Right atrium auricular region (tissue), 2 donors: ENCODE measurements at regions not wholly inside any gene's neighbourhood (a gene's known extent, or its start where the extent isn't known, plus 50 kb on each side); places are given as distances from the start of the nearest gene placed in this dataset.

Experiments used
- DNase-seq: peaks from one replicate; pipeline ENCODE4 v3.0.0-alpha.2; 2019; ENCODE audit warnings: low spot score
- H3K27ac ChIP-seq, 2 donors: fragments of 200-600 bp; sonication (generic); 1 replicate in 1 of 2; 2 replicates in 1 of 2; pipeline ENCODE4 v1.5.1; 2016 to 2019
- H3K27me3 ChIP-seq, 2 donors: fragments of 200-600 bp; sonication (generic); one replicate each; pipeline versions ENCODE4 v1.5.1 to v1.6.0; 2017 to 2019
- H3K36me3 ChIP-seq: fragments of 200-600 bp; sonication (generic); one replicate; pipeline ENCODE4 v1.5.1; 2016
- H3K4me1 ChIP-seq, 2 donors: fragments of 200-600 bp; sonication (generic); one replicate each; pipeline versions ENCODE4 v1.5.1 to v1.6.0; 2017 to 2019
- H3K4me3 ChIP-seq, 2 donors: fragments of 200-600 bp; sonication (generic); 1 replicate in 1 of 2; 2 replicates in 1 of 2; pipeline ENCODE4 v1.5.1; 2017 to 2019; ENCODE audit warnings: mild to moderate bottlenecking in 1 of 2, moderate library complexity in 1 of 2
- H3K9me3 ChIP-seq, 2 donors: fragments of 200-600 bp; sonication (generic); one replicate each; pipeline ENCODE4 v1.5.1; 2019
- TF ChIP-seq, protein P1 (sequence below), 2 donors: fragments of 200-600 bp; sonication (generic); IDR thresholded peaks; one replicate each; pipeline ENCODE4 v1.5.1; 2019; ENCODE audit warnings: antibody characterized with exemption in 2 of 2

DNA sequence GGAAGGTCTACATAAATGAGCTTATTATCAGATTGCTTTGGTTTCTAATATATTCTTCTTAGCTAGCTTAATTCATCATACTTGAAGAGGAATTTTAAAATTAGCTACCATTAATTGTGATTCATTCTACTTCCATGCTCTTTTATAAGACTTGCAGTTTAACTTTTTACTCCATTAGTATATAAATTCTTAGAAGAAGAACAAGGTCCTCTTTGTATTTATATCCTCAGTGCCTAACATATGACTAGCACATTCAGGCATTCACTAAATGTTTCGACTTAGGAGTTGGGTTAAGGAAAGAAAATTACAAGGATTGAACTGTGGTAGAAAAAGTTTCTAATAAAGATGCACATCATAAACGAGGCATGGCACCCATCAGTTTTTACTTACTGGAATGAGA is 1135.5 kb downstream of the JRKL start:
- no peaks in the 10 kb centered on the region for H3K27me3 ChIP-seq
- H3K36me3 ChIP-seq = no peaks in the 10 kb centered on the region
- no peak overlapping the region for H3K4me3 ChIP-seq
- no peaks in the 10 kb centered on the region for H3K4me1 ChIP-seq
- TF ChIP-seq, protein P1, sequence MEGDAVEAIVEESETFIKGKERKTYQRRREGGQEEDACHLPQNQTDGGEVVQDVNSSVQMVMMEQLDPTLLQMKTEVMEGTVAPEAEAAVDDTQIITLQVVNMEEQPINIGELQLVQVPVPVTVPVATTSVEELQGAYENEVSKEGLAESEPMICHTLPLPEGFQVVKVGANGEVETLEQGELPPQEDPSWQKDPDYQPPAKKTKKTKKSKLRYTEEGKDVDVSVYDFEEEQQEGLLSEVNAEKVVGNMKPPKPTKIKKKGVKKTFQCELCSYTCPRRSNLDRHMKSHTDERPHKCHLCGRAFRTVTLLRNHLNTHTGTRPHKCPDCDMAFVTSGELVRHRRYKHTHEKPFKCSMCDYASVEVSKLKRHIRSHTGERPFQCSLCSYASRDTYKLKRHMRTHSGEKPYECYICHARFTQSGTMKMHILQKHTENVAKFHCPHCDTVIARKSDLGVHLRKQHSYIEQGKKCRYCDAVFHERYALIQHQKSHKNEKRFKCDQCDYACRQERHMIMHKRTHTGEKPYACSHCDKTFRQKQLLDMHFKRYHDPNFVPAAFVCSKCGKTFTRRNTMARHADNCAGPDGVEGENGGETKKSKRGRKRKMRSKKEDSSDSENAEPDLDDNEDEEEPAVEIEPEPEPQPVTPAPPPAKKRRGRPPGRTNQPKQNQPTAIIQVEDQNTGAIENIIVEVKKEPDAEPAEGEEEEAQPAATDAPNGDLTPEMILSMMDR (IDR thresholded peaks at IDR 0.05) = no peak
- no peak for DNase-seq
- H3K9me3 ChIP-seq = no peaks in the 10 kb centered on the region
- H3K27ac ChIP-seq = no peak overlapping the region

DNA sequence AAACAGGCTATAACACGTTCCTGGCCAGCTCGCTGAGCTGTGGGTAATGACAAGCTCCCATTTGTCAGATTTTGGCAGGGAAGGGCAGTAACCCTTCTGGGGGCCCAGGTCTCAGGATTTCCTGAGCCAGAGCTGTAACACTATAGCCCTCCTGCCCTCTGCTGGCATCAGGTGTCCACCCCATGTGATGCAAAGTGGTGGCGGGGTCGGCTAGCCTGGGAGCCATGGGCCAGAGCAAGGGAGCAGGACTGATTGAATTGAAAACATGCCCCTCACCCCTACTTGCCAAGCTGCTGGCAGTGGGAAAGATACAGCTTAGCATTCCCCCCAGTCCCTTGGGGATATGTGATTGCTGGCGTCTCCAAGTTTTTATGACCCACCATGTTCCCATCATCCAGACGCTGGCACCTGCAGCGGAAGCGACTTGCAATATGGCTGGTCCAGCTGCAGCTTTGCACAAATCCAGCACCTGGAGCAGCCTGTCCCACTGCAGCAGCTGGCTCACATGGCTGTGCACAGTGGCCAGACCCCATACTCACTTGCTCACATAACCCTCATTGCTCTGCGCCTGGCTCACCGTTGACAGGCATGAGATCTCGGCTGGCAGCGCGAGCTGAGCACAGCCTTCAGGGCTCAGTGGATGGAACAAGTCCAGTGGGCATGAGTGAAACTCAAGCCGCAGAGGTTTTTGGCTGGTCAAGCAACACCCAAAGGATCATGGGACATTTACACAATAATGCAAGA is 1147.8 kb downstream of the JRKL start:
- Histone ChIP-seq H3K4me1 (no peaks in the 10 kb centered on the region), H3K27me3 (no peaks in the 10 kb centered on the region)
- no peak for DNase-seq

DNA sequence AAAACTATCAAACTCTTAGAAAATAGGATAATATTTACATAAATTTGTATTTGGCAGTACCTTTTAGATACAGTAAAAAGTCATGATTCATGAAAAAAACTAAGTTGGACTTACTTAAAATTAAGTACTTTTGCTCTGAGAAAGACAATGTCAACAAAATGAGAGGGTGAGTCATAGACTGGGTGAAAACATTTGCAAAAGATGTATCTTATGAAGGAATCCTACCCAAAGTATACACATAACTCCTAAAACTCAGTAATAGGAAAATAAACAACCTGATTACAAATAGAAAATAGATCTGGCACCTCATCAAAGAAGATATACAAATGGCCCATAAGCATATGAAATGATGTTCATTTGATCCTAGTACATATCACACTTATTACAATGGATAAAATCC is 1154.6 kb downstream of the JRKL start:
- TF ChIP-seq, protein P1 (IDR thresholded peaks at IDR 0.05) = no peak
- peaks cover 0 to under 1% of the 10 kb centered on the region in 2 donors for H3K9me3 ChIP-seq
- no peak for DNase-seq
- H3K4me1 ChIP-seq = no peaks in the 10 kb centered on the region
- H3K4me3 ChIP-seq = no peak overlapping the region
- H3K27me3 ChIP-seq = no peaks in the 10 kb centered on the region
- H3K36me3 ChIP-seq = no peaks in the 10 kb centered on the region
- no peak overlapping the region for H3K27ac ChIP-seq

More for the DNA sequence above, 1147.8 kb downstream of the JRKL start:
- Histone ChIP-seq H3K27ac (no peak overlapping the region), H3K36me3 (no peaks in the 10 kb centered on the region), H3K4me3 (no peak overlapping the region), H3K9me3 (peaks cover 0 to 12% of the 10 kb centered on the region in 2 donors)
- TF ChIP-seq, protein P1 (IDR thresholded peaks at IDR 0.05) = no peak

DNA sequence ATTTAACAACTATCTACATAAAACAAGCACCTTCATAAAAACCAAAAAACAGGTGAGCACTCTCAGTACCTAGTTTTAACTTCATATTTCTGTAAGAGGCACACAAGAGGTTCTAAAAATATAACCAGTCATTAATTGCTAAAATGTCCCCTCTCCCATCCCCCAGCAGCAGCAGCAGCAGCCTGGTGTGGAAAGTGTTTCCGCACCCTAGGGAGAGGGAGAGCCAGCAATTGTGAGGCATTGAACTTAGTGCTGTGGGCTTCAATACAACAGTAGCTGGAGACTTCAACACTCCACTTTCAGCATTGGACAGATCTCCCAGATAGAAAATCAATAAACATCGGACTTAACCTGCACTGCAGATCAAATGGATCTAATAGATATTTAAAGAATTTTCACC is 1158.5 kb downstream of the JRKL start:
- DNase-seq = no peak
- H3K4me1 ChIP-seq = no peaks in the 10 kb centered on the region
- no peaks in the 10 kb centered on the region for H3K9me3 ChIP-seq
- TF ChIP-seq, protein P1 (IDR thresholded peaks at IDR 0.05) = no peak
- no peak overlapping the region for H3K27ac ChIP-seq
- no peaks in the 10 kb centered on the region for H3K27me3 ChIP-seq
- H3K36me3 ChIP-seq = no peaks in the 10 kb centered on the region
- no peak overlapping the region for H3K4me3 ChIP-seq

DNA sequence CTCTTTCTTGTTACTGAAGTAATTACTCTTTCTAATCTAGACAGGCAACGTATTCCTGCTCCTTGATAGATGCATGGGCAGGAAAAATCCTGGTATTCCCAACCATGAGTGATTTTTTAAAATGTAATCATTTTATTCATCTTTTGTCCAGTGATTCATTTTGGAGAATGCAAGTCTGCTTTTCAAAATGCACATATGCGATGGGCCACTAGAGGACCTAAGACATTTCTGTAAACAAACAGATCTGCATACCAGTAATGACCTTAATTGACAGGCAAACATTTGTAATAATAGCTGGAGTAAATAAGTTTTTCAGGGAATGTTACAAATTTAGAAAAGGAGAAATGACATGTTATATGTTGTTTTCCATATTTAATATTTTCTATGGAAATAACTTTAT is 1167.6 kb downstream of the JRKL start:
- no peak for DNase-seq
- Histone ChIP-seq H3K27ac (no peak overlapping the region), H3K36me3 (no peaks in the 10 kb centered on the region), H3K4me1 (no peaks in the 10 kb centered on the region), H3K27me3 (no peaks in the 10 kb centered on the region), H3K9me3 (no peaks in the 10 kb centered on the region), H3K4me3 (no peak overlapping the region)
- TF ChIP-seq, protein P1 (IDR thresholded peaks at IDR 0.05) = peak in 1 of 2 donors; percentile 11

DNA sequence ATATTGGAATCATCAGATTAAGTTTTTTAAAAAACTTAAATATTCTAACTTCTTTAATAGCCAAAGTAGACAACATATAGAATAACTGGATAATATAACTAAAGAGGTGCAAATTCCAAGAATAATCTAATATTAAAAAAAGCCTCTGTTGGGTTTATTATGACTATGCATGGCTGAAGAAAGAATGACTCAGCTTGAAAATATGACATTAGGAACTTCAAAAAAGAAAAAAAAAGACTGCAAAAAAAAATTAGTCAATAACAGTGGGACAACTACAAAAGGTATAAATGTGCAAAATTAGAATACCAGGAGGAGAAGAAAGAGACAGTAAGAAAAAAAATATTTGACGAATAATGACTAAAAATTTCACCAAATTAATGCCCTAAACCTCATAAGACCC is 1178.0 kb downstream of the JRKL start:
- Histone ChIP-seq H3K9me3 (no peaks in the 10 kb centered on the region), H3K27ac (no peak overlapping the region), H3K4me3 (no peak overlapping the region), H3K36me3 (no peaks in the 10 kb centered on the region), H3K27me3 (no peaks in the 10 kb centered on the region), H3K4me1 (no peaks in the 10 kb centered on the region)
- TF ChIP-seq, protein P1 (IDR thresholded peaks at IDR 0.05) = no peak
- DNase-seq = no peak
